Midbrain (tissue), 1 donor: ENCODE measurements at regions not wholly inside any gene's neighbourhood (a gene's known extent, or its start where the extent isn't known, plus 50 kb on each side); places are given as distances from the start of the nearest gene placed in this dataset.
"Not testable (repeated sequence)": the region's sequence is repeated elsewhere in the genome, so short reads cannot be mapped to it uniquely, and the experiment has no call there.

ENCODE experiments used
- DNase-seq: peaks from one replicate; lab custom pipeline; 2025; lab: John Stamatoyannopoulos, UW

DNA sequence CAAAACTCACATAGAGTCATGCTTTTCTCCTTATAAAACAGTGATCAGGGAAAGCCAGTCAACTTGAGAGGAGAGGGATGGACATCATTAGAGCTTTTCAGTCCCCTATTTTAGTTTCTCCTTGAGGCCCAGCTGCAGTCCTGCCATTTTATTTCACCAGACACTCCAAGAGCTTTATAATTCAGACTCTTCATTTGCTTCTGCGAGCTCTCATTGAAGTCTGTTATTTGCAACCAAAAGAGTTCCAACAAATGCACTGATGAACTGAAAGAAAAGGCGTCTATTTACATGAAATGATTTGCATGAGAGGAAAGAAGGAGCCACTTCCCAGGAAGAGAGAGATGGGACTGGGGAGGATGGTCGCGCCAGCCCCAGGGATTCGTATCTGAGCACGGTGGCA, 86.8 kb downstream of the NDUFA12 start:
- DNase-seq = no peak

DNA sequence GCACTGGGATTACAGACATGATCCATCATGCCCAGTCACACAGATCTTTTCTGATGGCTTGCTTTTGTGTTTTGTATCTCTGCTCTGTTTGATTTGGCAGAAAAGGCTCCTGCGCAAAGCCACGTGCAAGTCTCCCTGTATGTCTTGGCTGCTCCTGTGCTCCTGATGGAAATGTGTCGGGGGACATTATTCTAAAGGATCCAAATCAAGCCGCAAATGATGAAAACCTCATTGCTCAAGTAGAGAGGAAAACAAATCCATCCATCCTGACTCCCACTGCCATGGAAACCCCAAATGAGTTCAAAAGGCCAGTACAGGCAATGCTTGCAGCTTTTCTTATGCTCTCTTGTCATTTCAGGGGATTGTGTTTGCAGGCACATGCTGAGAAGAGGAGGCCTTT, 93.8 kb downstream of the NDUFA12 start:
- no peak for DNase-seq

DNA sequence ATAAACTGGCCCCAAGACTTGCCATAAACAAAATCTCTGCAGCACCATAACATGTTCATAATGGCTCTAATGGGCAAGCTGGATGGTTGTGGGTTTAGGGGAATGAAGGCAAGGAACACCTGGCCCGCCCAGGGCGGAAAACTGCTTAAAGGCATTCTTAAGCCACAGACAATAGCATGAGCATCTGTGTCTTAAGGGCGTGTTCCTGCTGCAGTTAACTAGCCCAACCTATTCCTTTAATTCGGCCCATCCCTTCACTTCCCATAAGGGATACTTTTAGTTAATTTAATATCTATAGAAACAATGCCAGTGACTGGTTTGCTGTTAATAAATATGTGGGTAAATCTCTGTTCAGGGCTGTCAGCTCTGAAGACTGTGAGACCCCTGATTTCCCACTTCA, 97.7 kb downstream of the NDUFA12 start:
- not testable (repeated sequence) for DNase-seq

DNA sequence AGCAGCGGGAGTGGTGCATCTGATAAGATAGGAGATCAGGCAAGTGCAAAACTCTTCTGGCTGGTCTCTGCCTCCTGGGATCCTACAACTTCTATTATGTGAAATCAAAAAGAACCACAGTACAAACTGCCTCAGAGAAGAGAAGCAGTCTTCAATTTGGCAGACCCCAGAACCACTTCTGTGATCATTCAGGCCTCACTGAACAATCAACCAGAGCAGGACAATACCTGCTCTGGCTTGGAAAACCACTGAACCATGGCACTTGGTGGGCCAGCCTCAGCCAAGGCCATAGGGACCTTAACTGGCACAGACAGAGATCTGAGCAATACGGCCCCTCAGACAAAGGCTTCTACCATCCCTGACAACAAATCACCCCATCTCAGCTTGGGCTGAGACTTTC, 103.0 kb downstream of the NDUFA12 start:
- no peak for DNase-seq

DNA sequence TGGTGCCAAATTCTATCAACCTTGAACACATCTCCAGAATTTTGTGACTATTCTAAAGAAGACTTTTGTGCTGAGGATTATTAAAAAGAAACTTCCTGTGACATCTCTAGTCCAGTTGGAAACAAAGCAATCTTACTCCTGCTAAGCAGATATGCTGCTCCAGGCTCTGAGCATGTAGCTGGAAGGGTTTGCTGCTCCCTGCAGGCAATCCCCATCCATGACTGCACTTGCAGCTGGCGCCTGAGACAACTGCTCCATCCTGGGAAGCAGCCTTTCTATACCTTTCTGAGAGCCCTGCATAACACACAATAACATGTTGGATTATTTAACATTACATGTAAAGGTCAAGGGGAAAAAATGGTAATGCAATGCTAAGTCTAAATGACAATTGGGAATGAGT, 105.1 kb downstream of the NDUFA12 start:
- no peak for DNase-seq

DNA sequence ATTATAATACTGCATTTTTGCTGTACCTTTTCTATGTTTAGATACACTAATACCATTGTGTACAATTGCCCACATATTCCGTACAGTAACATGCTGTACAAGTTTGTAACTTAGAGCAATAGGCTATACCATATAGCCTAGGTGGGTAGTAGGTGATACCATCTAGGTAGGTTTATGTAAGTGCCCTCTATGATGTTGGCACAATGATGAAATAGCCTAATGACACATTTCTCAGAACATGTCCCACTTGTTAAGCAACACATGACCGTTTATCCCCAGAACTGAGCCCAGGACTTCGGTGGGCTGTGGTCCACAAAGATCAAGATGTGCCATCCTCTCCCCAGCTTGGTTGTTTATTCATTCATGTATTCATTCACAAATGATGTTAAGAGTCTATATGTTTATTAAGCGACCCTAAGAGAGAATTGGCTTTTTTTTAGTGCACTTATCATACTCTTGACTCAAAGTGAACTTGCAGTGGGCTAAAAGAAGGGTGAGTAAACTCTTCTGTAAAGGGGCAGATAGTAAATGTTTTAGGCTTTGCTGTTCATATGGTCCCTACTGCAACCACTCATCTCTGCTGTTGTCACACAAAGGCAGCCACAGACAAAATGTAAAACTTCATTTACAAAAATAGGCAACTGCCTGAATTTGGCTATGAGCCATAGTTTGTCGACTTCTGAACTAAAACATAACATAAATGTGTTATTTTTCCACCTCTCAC, 110.8 kb downstream of the NDUFA12 start:
- no peak for DNase-seq

DNA sequence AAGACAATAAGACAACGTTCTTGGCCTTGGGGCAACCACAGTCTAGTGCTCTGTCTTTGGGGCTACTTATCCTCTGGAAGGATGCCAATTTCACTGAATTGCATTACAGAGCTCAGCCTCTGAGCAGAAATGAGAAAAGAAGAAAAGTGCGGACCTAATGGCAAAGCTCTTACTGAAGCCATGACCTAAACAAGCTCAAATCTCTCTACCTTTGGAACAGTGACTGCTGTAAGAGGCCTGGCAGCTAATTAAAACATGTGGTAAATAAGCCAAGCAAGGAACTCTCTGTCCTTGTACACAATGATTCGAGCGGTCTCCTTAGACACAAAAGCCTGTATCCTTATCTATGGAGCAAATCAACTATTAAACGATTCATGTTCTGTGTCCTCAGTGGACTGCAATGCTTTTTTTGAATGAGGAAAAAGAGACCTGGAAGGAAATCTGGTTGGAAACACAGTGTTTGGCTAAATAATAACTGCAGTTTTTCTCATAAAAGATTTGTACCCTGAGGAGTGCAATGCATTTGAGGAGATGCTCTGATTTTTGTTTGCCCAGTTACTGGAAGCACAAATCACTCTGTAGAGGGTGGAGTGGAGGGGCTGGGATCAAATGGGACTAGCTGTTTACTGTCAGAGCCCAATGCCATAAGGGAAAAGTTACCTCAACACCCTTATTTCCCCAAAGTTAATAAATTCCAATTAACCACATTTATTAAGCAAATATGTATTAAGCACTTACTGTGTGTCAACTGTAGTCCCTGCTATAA, 113.9 kb downstream of the NDUFA12 start:
- no peak for DNase-seq

DNA sequence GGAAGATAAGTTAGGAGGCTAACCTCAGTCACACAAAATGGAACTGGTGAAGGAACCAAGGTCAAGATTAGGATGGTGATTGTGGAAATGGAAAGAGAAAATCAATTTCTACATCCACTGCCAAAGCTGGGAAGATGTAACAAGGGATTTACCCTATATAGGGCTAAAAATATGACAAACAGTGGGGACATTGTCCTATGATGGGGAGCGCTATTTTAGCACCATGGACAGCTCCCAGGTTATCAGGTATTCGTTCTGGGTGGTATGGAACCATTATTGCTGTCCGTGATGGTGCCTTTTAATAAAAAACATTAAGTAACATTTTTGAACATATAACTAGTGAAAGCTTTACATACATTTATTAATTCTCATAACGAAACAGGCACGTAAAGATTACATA, 124.0 kb downstream of the NDUFA12 start:
- DNase-seq = no peak

DNA sequence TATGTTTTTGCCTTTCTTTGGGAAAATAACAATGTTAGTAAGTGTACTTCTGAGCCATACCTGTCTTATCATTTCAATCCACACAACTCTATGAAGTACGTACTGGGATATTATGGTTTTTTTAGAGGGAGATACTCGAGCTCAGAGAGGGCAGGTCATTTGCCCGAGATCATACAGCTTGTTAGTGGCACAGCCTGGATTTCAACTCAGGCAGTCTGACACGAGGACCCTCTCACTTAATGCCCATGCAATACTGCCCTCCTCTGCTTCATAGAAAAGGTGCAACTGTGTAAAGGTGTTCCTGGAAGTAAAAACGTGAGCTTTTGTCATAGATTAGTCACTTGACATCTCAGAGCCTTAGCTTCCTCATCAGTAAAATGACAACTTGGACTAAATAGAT, 128.0 kb downstream of the NDUFA12 start:
- no peak for DNase-seq

DNA sequence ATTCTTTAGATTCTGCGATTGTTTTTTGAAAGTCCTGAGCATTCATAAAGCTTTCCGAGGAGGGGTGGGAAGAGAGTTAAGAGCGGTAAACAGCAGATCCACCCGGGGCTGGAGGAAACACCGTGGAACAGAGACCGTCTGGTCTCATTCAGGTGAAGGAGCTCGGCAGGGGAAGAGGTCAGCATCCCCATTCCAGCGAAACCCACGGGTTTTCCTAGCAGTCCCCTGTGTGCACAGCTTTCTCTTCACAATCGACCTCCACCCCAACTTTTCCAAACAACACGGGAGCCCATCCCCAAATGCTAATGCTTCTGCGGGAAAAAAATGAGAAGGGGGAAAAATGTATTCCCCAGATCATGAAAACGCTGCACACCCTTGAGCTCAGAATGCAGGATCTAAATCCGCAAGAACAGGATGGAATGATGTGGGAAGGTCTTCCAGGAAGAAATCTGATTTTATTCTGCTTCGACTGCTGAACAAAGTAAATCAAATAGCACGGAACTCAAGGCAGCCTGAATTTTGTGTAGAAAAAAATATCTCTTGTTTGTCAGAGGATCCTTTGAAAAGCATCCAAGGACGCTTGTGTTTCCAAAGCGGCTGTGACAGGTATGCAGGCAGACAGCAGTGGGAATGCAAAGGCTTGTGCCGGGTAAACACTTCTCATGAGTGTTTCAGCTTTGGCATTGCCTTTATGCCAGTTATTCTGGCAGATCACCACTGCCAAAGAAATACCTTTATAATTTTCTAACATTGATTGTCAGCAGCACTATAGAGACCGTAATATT, 128.8 kb downstream of the NDUFA12 start:
- DNase-seq = no peak

DNA sequence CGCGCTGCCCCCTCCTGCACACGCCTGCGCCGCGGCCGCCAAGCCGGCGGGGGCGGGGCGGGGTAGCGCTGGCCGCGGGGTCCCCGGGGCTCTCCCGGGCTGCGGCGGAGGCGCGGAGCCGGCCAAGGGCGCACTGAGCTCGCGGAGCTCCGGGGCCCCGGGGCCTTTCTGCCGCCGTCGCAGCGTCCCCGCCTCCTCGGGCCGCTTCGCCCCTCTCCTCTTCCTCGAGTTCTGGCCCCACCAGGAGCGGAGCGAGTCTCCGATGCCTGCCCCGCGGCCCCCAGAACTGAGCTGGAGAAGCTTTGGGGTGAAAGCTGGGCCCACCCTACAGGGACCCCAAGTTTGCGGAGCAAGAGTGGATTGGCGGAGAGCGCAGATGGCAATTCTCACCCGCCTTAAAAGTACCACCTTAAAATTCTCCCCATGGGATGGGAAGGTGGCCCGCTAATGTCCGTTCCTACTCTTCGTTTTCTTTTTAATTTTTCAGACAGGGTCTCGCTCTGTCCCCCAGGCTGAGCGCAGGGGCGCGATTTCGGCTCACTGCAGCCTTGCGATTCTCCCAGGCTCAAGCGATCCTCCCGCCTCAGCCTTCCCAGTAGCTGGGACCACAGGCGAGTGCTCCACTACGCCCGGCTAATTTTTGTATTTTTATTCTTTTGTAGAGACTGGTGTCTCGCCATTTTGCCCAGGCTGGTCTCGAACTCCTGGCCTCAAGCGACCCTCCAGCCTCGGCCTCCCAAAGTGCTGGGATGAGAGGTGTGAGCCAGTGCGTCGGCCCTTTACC, 129.6 kb downstream of the NDUFA12 start:
- DNase-seq = no peak

DNA sequence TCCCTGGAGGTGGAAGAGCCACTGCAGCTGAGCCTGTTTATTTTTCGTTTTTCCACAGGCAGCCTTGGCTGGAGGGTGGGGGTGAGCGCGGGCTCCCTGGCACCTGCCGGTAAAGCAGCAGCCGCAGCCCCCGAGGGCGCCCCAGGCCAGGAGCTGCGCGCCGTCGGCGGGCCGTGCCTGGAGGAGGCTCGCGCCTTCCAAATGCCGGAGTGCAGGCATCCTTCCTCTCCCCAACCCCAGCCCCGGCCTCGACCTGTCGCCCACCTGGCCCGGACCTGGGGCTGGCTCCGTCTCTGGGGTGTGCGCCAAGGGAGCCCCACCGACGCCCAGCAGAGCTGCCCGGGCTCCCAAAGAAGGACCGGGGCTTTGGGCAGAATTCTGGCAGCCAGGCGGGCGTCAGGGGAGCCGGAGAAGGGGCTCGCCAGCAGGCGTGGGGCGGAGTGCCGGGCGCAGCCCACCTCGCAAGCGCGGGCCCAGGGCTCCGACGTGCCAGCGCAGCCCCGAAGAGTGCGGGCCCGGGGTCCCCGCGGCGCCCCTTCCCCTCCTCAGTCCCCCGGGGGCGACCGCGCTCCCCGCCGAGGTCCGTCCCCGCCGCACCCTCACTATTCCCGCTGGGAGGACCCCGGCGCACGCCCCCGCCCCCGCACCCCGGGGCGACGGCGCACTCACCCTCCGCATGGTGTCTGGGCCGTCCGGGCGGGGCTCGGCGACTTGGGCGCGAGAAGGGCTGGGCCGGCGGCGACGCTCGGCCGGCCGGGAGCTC, 130.3 kb downstream of the NDUFA12 start:
- no peak for DNase-seq

DNA sequence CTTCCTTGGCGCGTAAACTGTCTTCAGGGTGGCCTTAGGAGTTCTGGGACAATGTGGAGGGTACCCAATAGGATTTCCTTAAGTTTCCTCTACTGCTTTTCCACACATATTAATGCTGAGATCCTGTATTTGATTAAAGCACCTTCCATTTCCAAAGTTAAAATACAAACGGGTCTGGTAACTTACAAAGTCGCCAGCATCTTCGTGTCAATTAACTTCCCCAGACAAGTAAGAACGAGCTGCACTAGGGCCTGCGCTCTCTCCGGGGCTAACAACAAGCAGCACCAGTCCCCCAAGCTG, 130.9 kb downstream of the NDUFA12 start:
- DNase-seq = no peak

DNA sequence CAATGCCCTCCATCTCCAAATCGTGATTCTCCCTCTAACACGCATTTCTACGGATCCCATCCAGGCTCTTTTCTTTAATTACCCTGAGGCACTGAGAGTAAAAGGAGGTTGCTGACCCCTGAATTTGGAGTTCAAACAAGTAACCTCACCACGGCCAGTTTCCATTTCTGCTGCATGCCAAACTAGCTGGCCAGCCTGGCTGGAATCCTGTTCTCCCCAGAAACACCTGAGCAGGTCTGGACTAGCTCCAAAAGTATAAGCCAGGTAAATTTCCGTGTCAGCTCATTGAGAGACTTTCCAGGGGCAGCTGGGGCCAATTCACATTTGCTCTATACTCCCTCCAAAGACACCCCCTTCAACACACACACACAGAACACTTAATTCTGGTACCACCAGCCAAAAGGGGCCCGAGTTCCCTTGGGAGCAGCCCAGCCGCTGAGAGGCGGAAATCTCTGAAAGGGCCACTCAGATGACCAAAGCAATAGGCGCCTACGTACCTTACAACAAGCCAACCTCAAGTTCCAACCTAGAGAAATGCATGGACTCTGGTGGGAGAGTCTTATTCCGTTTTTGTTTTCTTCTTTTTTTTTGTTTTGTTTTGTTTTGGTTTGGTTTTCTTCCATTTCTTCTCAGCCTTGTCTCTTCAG, 131.4 kb downstream of the NDUFA12 start:
- DNase-seq = no peak

DNA sequence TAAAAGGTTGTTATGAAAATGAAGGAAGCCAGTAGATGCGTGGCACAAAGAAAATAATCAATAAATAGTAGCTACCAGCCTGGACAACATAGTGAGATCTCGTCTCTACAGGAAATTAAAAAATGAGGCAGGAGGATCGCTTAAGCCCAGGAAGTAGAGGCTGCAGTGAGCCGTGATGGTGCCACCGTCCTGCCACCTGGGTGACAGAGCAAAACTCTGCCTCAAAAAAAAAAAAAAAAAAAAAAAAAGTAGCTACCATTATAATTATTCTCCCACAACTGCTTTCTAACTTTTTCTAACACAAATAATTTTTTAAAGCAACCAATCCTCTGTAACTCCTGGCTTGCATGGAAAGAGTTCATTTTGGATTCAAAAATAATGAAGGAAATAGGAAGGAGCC, 133.0 kb downstream of the NDUFA12 start:
- no peak for DNase-seq

DNA sequence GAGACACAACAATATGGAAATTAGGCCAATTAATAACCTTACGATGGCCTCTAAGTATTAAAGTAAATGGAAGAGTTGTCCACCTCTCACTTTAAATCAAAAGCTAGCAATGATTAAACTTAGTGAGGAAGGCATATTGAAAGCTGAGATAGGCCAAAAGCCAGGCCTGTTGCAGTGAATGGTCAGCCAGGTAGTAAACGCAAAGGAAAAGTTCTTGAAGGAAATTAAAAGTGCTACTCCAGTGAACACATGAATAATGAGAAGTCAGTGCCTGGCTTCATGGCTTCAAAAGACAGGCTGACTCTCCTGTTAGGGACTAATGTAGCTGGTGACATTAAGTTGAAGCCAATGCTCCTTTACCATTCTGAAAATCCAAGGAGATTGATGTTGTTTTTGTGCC, 135.3 kb downstream of the NDUFA12 start:
- DNase-seq = no peak

DNA sequence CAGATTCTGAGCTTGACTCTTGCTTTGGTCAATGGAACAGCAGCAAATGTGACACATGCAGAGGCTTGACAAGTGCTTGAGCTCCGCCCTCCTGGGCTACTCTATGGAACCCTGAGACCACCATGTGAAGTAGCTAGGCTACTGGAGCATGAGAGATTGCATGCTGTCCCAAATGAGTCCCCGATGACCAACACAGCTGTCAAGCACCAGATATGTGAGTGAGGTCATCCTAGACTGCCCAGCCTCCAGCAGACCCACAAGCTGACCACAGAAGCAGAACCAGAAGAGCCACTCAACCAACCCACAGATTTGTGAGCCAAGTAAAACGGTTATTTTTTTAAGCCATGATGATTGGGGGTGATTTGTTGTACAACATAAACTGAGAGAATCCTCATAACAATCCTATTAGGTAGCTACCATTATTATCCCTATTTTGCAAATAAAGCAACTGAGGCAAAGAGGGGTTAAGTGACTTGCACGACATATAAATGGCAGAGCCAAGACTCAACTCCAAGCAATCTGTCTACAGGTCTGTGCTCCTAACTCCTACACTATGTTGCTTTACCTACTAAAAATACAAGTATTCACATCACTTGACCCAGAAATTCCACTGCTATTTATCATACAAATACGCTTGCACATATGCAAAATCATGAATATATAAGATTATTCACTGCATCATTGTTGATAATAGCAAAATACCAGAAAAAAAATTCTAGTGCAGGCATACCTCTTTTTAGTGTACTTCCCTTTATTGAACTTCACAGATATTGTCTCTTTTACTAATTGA, 136.2 kb downstream of the NDUFA12 start:
- DNase-seq = no peak

DNA sequence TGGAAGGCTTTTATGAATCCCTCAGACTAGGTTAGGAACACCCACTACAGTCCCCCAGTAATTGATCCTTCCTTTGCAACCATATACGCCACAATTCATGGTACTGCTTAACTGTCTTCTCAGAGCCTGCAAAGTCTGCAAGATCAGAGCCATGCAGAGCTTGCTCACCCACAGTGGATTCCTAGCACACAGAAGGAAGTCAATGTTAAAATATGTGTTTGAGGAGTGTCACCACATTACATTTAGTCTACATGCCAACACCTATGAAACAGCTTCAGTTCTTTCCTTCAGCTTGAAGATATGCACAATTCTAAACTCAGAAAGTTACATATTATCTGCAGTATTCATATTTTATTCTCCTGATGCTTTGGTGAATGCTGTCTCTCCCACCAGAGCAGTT, 138.5 kb downstream of the NDUFA12 start:
- DNase-seq = no peak

DNA sequence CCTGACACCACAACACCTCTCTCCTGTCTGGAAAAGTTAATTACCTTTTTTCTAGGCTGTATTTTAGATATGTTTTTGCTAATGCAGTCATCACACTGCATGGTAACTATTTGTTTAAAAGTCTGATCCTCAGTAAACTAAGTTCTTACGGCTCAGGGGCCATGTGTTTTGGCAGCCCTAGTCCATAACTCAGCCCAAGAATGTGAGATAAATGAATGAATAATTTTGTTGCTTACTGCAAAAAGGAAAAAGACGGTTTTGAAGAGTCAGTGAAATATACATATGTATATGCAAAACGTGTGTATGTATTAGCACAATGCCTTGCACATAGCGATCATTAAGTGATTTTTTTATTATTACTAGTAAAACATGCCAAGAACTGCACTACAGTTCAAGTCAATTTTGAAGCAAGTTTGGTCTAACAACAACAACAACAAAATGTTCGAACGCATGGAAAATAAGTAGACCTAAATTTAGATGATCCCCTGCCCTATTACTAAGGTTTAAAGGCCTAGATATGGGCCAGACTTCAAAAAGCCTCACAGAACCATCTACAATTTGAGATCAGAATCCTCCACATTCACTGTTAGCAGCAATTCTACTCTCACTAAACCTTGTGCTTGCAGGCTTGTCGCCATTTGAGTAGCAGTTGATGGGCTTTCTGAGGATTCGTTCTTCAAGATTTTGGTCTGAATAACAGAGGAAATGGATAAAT, 140.0 kb downstream of the NDUFA12 start:
- no peak for DNase-seq

DNA sequence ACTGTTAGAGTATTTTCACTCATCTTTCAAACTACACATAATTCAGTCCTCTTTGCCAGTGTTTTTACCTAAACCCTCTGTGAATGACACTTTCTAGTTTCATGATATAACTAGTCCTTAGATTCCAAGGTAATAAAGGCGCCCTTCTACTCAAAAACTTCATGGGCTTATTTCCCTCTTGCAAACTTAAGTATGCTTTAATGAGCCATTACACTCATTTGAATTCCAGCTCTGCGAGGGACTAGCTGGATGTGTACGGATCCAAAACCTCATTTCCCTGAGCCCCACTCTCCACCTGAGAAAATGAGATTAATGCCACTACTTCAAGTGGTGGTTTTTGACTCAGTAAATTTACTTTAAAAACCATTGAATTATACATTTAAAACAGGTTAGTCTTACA, 141.1 kb downstream of the NDUFA12 start:
- DNase-seq = no peak
